ENCODE measurements at regions not wholly inside any gene's neighbourhood (a gene's known extent, or its start where the extent isn't known, plus 50 kb on each side); places are given as distances from the start of the nearest gene placed in this dataset.

DNA sequence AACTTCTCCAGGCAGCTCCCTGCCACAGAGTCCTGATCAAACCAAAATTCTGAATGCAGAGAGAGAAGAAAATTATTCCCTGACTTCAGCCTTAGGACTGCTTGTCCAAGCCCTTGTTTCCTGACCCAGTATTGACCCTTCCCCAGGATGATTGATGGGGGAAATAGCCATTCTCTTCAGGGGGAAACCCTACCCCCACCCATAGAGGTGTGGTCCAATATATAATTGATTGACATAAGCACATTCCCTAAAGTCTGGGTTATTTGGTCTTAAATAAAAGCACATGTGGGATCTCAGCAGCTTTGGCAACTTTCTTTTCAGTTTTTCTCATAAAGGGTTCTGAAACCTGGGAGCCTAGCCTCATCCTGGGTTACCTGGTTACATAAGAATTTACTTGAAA is 201.2 kb upstream of the DDHD1 start (continued):
- TF ChIP-seq JUND (IDR thresholded peaks at IDR 0.05; ENCODE audit: low read length) (no peak), ATF3 (IDR thresholded peaks at IDR 0.05; ENCODE audit: insufficient read depth, low read depth, low read length) (no peak), SAP30 (IDR thresholded peaks at IDR 0.05; ENCODE audit: insufficient read depth, insufficient replicate concordance, low read length) (no peak), ATF2 (IDR thresholded peaks at IDR 0.05; ENCODE audit: low read length) (no peak), EP300 (IDR thresholded peaks at IDR 0.05; ENCODE audit: borderline replicate concordance in 1 of 2, low read depth in 2 of 2, low read length in 2 of 2) (no peak)

Measured in H1 (cell line).